ENCODE measurements at regions not wholly inside any gene's neighbourhood (a gene's known extent, or its start where the extent isn't known, plus 50 kb on each side); places are given as distances from the start of the nearest gene placed in this dataset.
"Not testable (repeated sequence)": the region's sequence is repeated elsewhere in the genome, so short reads cannot be mapped to it uniquely, and the experiment has no call there.

DNA sequence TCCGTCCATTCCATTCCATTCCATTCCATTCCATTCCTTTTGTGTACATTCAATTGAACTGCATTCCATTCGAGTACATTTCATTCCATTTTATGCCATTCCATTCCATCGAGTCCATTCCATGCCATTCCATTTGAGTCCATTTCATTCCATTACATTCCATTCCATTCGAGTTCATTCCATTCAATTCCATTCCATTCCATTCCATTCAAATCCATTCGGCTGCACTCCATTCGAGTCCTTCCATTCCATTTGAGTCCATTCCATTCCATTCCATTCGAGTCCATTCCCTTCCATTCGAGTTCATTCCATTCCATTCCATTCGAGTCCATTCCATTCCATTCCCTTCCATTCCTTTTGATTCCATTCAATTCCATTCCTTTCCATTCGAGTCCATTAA, 4800.6 kb upstream of the OR11H1 start:
- no peak overlapping the region for H3K27ac ChIP-seq (ENCODE audit: low read depth, low read length)
- H3K9me3 ChIP-seq (ENCODE audit: control insufficient read depth, insufficient read depth, low read length), result peaks cover 76% of the 10 kb centered on the region
- no peaks in the 10 kb centered on the region for H4K20me1 ChIP-seq (ENCODE audit: control insufficient read depth, insufficient read depth, low read depth, low read length)
- H3K79me2 ChIP-seq (ENCODE audit: control insufficient read depth, low read length), result no peaks in the 10 kb centered on the region
- no peak overlapping the region for H3K4me3 ChIP-seq (ENCODE audit: low read length)
- H3K27me3 ChIP-seq (ENCODE audit: control insufficient read depth, low read length), result no peaks in the 10 kb centered on the region
- H3K36me3 ChIP-seq (ENCODE audit: control insufficient read depth, low read length), result no peaks in the 10 kb centered on the region
- H3K4me2 ChIP-seq (ENCODE audit: low read length), result no peak overlapping the region
- no peaks in the 10 kb centered on the region for H3K9me2 ChIP-seq (replicated peaks; ENCODE audit: control insufficient read depth, low read length)
- H3K4me1 ChIP-seq (ENCODE audit: control insufficient read depth, low read length), result no peaks in the 10 kb centered on the region
- no peaks in the 10 kb centered on the region for H3F3A ChIP-seq (ENCODE audit: control insufficient read depth, insufficient read depth)
- TF ChIP-seq EZH2phosphoT487 (IDR thresholded peaks at IDR 0.05; ENCODE audit: borderline replicate concordance, low read length), result no peak
- TF ChIP-seq, protein P1, sequence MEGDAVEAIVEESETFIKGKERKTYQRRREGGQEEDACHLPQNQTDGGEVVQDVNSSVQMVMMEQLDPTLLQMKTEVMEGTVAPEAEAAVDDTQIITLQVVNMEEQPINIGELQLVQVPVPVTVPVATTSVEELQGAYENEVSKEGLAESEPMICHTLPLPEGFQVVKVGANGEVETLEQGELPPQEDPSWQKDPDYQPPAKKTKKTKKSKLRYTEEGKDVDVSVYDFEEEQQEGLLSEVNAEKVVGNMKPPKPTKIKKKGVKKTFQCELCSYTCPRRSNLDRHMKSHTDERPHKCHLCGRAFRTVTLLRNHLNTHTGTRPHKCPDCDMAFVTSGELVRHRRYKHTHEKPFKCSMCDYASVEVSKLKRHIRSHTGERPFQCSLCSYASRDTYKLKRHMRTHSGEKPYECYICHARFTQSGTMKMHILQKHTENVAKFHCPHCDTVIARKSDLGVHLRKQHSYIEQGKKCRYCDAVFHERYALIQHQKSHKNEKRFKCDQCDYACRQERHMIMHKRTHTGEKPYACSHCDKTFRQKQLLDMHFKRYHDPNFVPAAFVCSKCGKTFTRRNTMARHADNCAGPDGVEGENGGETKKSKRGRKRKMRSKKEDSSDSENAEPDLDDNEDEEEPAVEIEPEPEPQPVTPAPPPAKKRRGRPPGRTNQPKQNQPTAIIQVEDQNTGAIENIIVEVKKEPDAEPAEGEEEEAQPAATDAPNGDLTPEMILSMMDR (IDR thresholded peaks at IDR 0.05; ENCODE audit: low read depth, low read length, poor library complexity, severe bottlenecking), result no peak

DNA sequence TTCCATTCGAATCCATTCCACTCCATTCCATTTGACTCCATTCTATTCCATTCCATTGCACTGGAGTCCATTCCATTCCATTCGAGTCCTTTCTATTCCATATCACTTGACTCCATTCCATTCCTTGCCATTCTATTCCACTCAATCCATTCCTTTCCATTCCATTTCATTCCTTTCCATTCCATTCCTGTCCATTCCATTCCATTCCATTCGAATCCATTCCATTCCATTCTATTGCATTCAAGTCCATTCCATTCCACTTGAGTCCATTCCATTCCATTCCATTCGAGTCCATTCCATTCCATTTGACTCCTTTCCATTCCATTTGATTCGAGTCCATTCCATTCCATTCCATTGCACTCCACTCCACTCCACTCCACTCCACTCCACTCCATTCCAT, 4798.0 kb upstream of the OR11H1 start:
- H3K27me3 ChIP-seq (ENCODE audit: control insufficient read depth, low read length); H3K4me3 ChIP-seq (ENCODE audit: low read length): not testable (repeated sequence)

DNA sequence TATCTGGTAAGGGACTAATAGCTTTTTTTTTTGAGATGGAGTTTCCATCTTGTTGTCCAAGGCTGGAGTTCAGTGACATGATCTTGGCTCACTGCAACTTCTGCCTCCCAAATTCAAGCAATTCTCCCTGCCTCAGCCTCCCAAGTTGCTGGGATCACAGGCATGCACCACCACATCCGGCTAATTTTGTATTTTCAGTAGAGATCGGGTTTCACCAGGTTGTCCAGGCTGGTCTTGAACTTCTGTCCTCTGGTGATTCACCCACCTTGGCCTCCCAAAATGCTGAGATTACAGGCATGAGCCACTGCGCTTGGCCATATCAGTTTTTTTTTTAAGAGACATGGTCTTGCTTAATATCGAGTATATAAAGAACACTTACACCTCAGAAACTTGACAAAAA, 4797.3 kb upstream of the OR11H1 start:
- H3K36me3 ChIP-seq (ENCODE audit: control insufficient read depth, low read length); H4K20me1 ChIP-seq (ENCODE audit: control insufficient read depth, insufficient read depth, low read depth, low read length); H3K79me2 ChIP-seq (ENCODE audit: control insufficient read depth, low read length); H3K4me2 ChIP-seq (ENCODE audit: low read length); H3K9me2 ChIP-seq (replicated peaks; ENCODE audit: control insufficient read depth, low read length); H3K4me1 ChIP-seq (ENCODE audit: control insufficient read depth, low read length); H3K27ac ChIP-seq (ENCODE audit: low read depth, low read length); H3F3A ChIP-seq (ENCODE audit: control insufficient read depth, insufficient read depth); H3K4me3 ChIP-seq (ENCODE audit: low read length); H3K27me3 ChIP-seq (ENCODE audit: control insufficient read depth, low read length): not testable (repeated sequence)
- peaks cover 61% of the 10 kb centered on the region for H3K9me3 ChIP-seq (ENCODE audit: control insufficient read depth, insufficient read depth, low read length)

More for the DNA sequence above, 4798.0 kb upstream of the OR11H1 start:
- not testable (repeated sequence) for H3K4me1 ChIP-seq (ENCODE audit: control insufficient read depth, low read length); H3K79me2 ChIP-seq (ENCODE audit: control insufficient read depth, low read length); H4K20me1 ChIP-seq (ENCODE audit: control insufficient read depth, insufficient read depth, low read depth, low read length); H3K27ac ChIP-seq (ENCODE audit: low read depth, low read length); H3F3A ChIP-seq (ENCODE audit: control insufficient read depth, insufficient read depth); H3K9me2 ChIP-seq (replicated peaks; ENCODE audit: control insufficient read depth, low read length); H3K36me3 ChIP-seq (ENCODE audit: control insufficient read depth, low read length); H3K4me2 ChIP-seq (ENCODE audit: low read length)
- peaks cover 61% of the 10 kb centered on the region for H3K9me3 ChIP-seq (ENCODE audit: control insufficient read depth, insufficient read depth, low read length)

DNA sequence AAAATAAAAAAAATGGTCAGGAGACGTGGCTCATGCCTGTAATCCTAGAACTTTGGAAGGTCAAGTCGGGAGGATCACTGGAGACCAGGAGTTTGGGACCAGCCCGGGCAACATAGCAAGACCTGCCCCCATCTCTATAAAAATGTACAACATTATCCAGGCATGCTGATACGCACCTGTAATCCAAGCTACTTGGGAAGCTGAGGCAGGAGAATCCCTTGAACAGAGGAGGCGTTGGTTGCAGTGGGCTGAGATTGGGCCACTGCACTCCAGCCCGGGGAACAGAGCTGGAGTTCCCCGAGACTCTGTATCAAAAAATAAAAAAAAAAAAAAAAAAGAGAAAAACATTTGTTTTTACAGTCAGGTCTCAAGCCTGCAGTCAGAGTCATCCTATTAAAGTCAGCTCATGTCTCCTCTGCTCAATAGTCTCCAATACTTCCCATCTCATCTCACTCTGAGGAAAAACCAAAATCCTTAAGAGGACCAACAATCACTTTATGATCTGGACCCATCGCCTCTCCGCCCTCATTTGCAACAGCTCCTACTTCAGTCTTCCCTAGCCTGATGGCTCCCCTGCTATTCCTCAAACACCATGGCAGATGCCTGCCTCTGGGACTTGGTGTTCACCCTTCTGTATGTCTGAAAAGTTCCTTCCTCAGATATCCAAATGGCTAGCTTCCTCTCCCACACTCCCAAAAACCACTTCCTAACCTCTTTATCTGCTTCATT, 4796.6 kb upstream of the OR11H1 start:
- H3K36me3 ChIP-seq (ENCODE audit: control insufficient read depth, low read length); H3K4me1 ChIP-seq (ENCODE audit: control insufficient read depth, low read length); H3K9me2 ChIP-seq (replicated peaks; ENCODE audit: control insufficient read depth, low read length); H3K79me2 ChIP-seq (ENCODE audit: control insufficient read depth, low read length); H3K27me3 ChIP-seq (ENCODE audit: control insufficient read depth, low read length); H4K20me1 ChIP-seq (ENCODE audit: control insufficient read depth, insufficient read depth, low read depth, low read length); H3K4me2 ChIP-seq (ENCODE audit: low read length); H3F3A ChIP-seq (ENCODE audit: control insufficient read depth, insufficient read depth); H3K4me3 ChIP-seq (ENCODE audit: low read length); H3K27ac ChIP-seq (ENCODE audit: low read depth, low read length): not testable (repeated sequence)
- peaks cover 60% of the 10 kb centered on the region for H3K9me3 ChIP-seq (ENCODE audit: control insufficient read depth, insufficient read depth, low read length)

DNA sequence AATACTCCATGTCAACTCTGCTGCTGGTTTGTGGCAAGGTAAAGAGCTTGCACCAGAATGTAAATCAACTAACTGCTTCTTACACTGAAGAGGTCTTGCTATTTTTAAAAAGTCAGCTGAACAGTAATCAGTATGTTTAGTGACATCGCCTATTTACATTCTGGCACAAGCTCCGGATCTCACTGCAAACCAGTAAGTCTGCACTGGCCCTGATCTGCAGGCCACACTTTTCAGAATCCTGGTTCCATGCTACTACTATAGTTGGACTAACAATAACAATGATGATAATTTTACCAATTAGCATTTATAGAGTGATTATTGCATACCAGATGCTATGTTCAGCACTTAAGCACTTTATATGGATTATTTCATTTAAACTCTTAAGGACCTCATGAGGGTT, 4792.9 kb upstream of the OR11H1 start:
- not testable (repeated sequence) for H3K79me2 ChIP-seq (ENCODE audit: control insufficient read depth, low read length); H3F3A ChIP-seq (ENCODE audit: control insufficient read depth, insufficient read depth); H3K4me1 ChIP-seq (ENCODE audit: control insufficient read depth, low read length); H3K27me3 ChIP-seq (ENCODE audit: control insufficient read depth, low read length); H3K4me3 ChIP-seq (ENCODE audit: low read length); H3K4me2 ChIP-seq (ENCODE audit: low read length); H3K36me3 ChIP-seq (ENCODE audit: control insufficient read depth, low read length); H4K20me1 ChIP-seq (ENCODE audit: control insufficient read depth, insufficient read depth, low read depth, low read length); H3K27ac ChIP-seq (ENCODE audit: low read depth, low read length); H3K9me2 ChIP-seq (replicated peaks; ENCODE audit: control insufficient read depth, low read length)
- peaks cover 35% of the 10 kb centered on the region for H3K9me3 ChIP-seq (ENCODE audit: control insufficient read depth, insufficient read depth, low read length)

DNA sequence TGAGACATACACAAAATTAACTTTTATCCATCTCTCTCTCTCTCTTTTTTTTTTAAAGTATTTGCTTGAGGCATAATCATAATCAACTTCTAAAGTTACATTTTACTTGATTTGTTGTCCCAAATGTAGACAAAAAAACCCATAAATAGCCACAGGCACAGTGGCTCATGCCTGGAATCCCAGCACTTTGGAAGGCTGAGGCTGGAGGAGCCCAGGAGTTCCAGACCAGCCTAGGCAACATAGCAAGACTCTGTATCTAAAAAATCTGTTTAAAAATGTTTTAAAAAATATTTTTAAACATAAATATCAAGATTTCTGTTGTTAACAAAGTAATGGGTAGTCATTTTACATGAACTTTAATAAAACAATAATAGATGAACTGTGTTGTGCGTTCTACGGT, 4791.1 kb upstream of the OR11H1 start:
- not testable (repeated sequence) for H3K4me2 ChIP-seq (ENCODE audit: low read length); H3K27me3 ChIP-seq (ENCODE audit: control insufficient read depth, low read length); H3K79me2 ChIP-seq (ENCODE audit: control insufficient read depth, low read length); H4K20me1 ChIP-seq (ENCODE audit: control insufficient read depth, insufficient read depth, low read depth, low read length); H3K9me2 ChIP-seq (replicated peaks; ENCODE audit: control insufficient read depth, low read length); H3K27ac ChIP-seq (ENCODE audit: low read depth, low read length); H3K36me3 ChIP-seq (ENCODE audit: control insufficient read depth, low read length); H3K4me1 ChIP-seq (ENCODE audit: control insufficient read depth, low read length); H3F3A ChIP-seq (ENCODE audit: control insufficient read depth, insufficient read depth); H3K4me3 ChIP-seq (ENCODE audit: low read length)
- peaks cover 36% of the 10 kb centered on the region; the same call in 1 of the 2 replicates for H3K9me3 ChIP-seq (ENCODE audit: control insufficient read depth, insufficient read depth, low read length)

DNA sequence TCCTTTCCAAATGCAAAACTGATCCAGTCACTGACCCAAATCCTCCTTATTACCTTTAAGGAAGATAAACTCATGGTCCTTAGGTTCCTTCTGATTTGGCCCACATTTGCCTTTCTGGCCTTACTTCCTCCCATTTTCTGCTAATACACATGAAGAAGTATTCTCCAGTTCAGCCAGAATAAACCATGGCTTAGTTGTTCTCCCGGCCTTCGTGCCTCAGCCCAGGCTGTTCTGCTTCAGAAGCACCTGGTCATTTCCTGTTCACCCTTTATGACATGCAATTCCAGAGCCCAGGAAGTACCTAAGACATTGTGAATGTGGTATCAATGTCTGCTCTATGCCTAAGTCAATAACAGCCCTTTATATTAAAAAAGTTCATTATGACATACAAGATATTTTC, 4790.1 kb upstream of the OR11H1 start:
- H3K9me2 ChIP-seq (replicated peaks; ENCODE audit: control insufficient read depth, low read length); H3F3A ChIP-seq (ENCODE audit: control insufficient read depth, insufficient read depth); H3K4me1 ChIP-seq (ENCODE audit: control insufficient read depth, low read length); H3K27ac ChIP-seq (ENCODE audit: low read depth, low read length); H3K4me2 ChIP-seq (ENCODE audit: low read length); H3K79me2 ChIP-seq (ENCODE audit: control insufficient read depth, low read length); H3K4me3 ChIP-seq (ENCODE audit: low read length); H3K27me3 ChIP-seq (ENCODE audit: control insufficient read depth, low read length); H3K36me3 ChIP-seq (ENCODE audit: control insufficient read depth, low read length); H4K20me1 ChIP-seq (ENCODE audit: control insufficient read depth, insufficient read depth, low read depth, low read length): not testable (repeated sequence)
- H3K9me3 ChIP-seq (ENCODE audit: control insufficient read depth, insufficient read depth, low read length), result peaks cover 39% of the 10 kb centered on the region
